ENCODE measurements at regions not wholly inside any gene's neighbourhood (a gene's known extent, or its start where the extent isn't known, plus 50 kb on each side); places are given as distances from the start of the nearest gene placed in this dataset.

GRCh38 chr1:68704800-68705443 lies 208.0 kb upstream of the DEPDC1 start:
- TF ChIP-seq GATA2 (IDR thresholded peaks at IDR 0.05; ENCODE audit: low read depth, low read length) (no peak), GATA3 (IDR thresholded peaks at IDR 0.05; ENCODE audit: low read depth, low read length) (no peak)
